ENCODE measurements at regions not wholly inside any gene's neighbourhood (a gene's known extent, or its start where the extent isn't known, plus 50 kb on each side); places are given as distances from the start of the nearest gene placed in this dataset.

GRCh38 chr9:82783045-82783444 is 279.9 kb downstream of the RASEF start:
- H3K9ac ChIP-seq (ENCODE audit: low read length) = no peak overlapping the region
- no peaks in the 10 kb centered on the region for H3K79me2 ChIP-seq (ENCODE audit: insufficient read depth, low read length)
- no peak overlapping the region for H3K4me3 ChIP-seq (ENCODE audit: insufficient read depth, low read length, poor library complexity, severe bottlenecking)
- H2AFZ ChIP-seq (ENCODE audit: low read depth, low read length, severe bottlenecking) = no peak overlapping the region
- H3K27me3 ChIP-seq (ENCODE audit: low read length) = no peaks in the 10 kb centered on the region
- no peak overlapping the region for H3K4me2 ChIP-seq (ENCODE audit: low read depth, low read length, poor library complexity, severe bottlenecking)
- H3K9me3 ChIP-seq (ENCODE audit: insufficient read depth, low read length) = no peaks in the 10 kb centered on the region
- no peak for TF ChIP-seq EZH2phosphoT487 (conservative IDR thresholded peaks at IDR 0.05; ENCODE audit: low read length)
- no peak for TF ChIP-seq CTCF (IDR thresholded peaks at IDR 0.05; ENCODE audit: insufficient read depth, low read length, poor library complexity, severe bottlenecking)
- no peaks in the 10 kb centered on the region for H3F3A ChIP-seq (ENCODE audit: insufficient read depth)
- no peaks in the 10 kb centered on the region for H3K9me2 ChIP-seq (replicated peaks; ENCODE audit: insufficient read depth, low read length)
- no peaks in the 10 kb centered on the region for H4K20me1 ChIP-seq (ENCODE audit: low read depth, low read length)
- H3K36me3 ChIP-seq (ENCODE audit: low read length) = no peaks in the 10 kb centered on the region
- no peak overlapping the region for H3K27ac ChIP-seq (ENCODE audit: low read depth, low read length)

GRCh38 chr9:82784589-82784988 is 278.4 kb downstream of the RASEF start:
- Histone ChIP-seq H2AFZ (ENCODE audit: low read depth, low read length, severe bottlenecking) (no peak overlapping the region), H3K9me3 (ENCODE audit: insufficient read depth, low read length) (no peaks in the 10 kb centered on the region), H3K27me3 (ENCODE audit: low read length) (no peaks in the 10 kb centered on the region), H3K27ac (ENCODE audit: low read depth, low read length) (no peak overlapping the region), H3K9me2 (replicated peaks; ENCODE audit: insufficient read depth, low read length) (no peaks in the 10 kb centered on the region), H3K4me2 (ENCODE audit: low read depth, low read length, poor library complexity, severe bottlenecking) (no peak overlapping the region), H3K9ac (ENCODE audit: low read length) (no peak overlapping the region), H3K4me3 (ENCODE audit: insufficient read depth, low read length, poor library complexity, severe bottlenecking) (no peak overlapping the region), H3F3A (ENCODE audit: insufficient read depth) (no peaks in the 10 kb centered on the region), H3K36me3 (ENCODE audit: low read length) (no peaks in the 10 kb centered on the region), H3K79me2 (ENCODE audit: insufficient read depth, low read length) (no peaks in the 10 kb centered on the region), H4K20me1 (ENCODE audit: low read depth, low read length) (no peaks in the 10 kb centered on the region)
- no peak for TF ChIP-seq EZH2phosphoT487 (conservative IDR thresholded peaks at IDR 0.05; ENCODE audit: low read length)
- no peak for TF ChIP-seq CTCF (IDR thresholded peaks at IDR 0.05; ENCODE audit: insufficient read depth, low read length, poor library complexity, severe bottlenecking)

- H3K79me2 ChIP-seq (ENCODE audit: insufficient read depth, low read length) = no peaks in the 10 kb centered on the region
- H3K9me3 ChIP-seq (ENCODE audit: insufficient read depth, low read length) = no peaks in the 10 kb centered on the region
- no peaks in the 10 kb centered on the region for H3F3A ChIP-seq (ENCODE audit: insufficient read depth)
- no peaks in the 10 kb centered on the region for H3K27me3 ChIP-seq (ENCODE audit: low read length)
- H3K36me3 ChIP-seq (ENCODE audit: low read length) = no peaks in the 10 kb centered on the region
- no peaks in the 10 kb centered on the region for H4K20me1 ChIP-seq (ENCODE audit: low read depth, low read length)
- no peak overlapping the region for H3K4me2 ChIP-seq (ENCODE audit: low read depth, low read length, poor library complexity, severe bottlenecking)
- no peak overlapping the region for H2AFZ ChIP-seq (ENCODE audit: low read depth, low read length, severe bottlenecking)
- H3K9me2 ChIP-seq (replicated peaks; ENCODE audit: insufficient read depth, low read length) = no peaks in the 10 kb centered on the region
- no peak overlapping the region for H3K9ac ChIP-seq (ENCODE audit: low read length)
- H3K27ac ChIP-seq (ENCODE audit: low read depth, low read length) = no peak overlapping the region
- H3K4me3 ChIP-seq (ENCODE audit: insufficient read depth, low read length, poor library complexity, severe bottlenecking) = no peak overlapping the region
- TF ChIP-seq CTCF (IDR thresholded peaks at IDR 0.05; ENCODE audit: insufficient read depth, low read length, poor library complexity, severe bottlenecking) (no peak), EZH2phosphoT487 (conservative IDR thresholded peaks at IDR 0.05; ENCODE audit: low read length) (no peak)
These were observed 273.7 kb downstream of the RASEF start for GRCh38 chr9:82789155-82789824.
